SH-SY5Y (cell line): ENCODE measurements at regions not wholly inside any gene's neighbourhood (a gene's known extent, or its start where the extent isn't known, plus 50 kb on each side); places are given as distances from the start of the nearest gene placed in this dataset.

Experiments used
- GATA2 ChIP-seq: IDR thresholded peaks from 2 replicates; pipeline ENCODE4 v1.6.1; 2011; ENCODE audit warnings: mild to moderate bottlenecking, low read depth, low read length
- GATA3 ChIP-seq: IDR thresholded peaks from 2 replicates; pipeline ENCODE4 v1.6.1; 2011; ENCODE audit warnings: low read depth, mild to moderate bottlenecking, low read length, moderate library complexity

DNA sequence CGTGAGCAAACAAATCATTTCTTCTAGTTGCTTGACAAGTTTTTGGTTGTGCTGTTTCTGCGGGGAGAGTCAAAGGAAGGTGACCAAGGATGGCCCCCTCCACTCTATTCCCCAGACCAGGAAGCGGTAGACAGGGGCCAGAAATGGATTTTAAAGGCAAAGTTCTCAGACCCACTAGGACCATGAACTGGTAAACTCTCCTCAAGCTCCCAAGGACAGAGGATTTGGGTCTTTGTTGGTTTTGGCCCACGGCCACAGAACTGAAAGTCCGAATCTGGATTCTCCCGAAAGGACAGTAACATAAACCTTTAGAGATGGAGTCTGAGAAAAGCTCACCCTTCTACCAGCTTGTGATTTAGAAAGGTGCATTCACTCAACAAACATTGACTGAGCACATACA, 85.9 kb upstream of the C2CD4B start:
- TF ChIP-seq GATA3 = no peak
- no peak for TF ChIP-seq GATA2
